NCI-H2107 treated with DMSO at 0.1 percent for 48 hours (cell line): ENCODE measurements at regions not wholly inside any gene's neighbourhood (a gene's known extent, or its start where the extent isn't known, plus 50 kb on each side); places are given as distances from the start of the nearest gene placed in this dataset.

Experiments used
- DNase-seq: peaks from one replicate; lab custom pipeline; 2025; ENCODE audit not compliant: unreplicated experiment; lab: John Stamatoyannopoulos, UW

GRCh38 chr9:105143136-105143430, 101.4 kb upstream of the SLC44A1 start:
- no peak for DNase-seq

GRCh38 chr9:105144076-105144475, 100.4 kb upstream of the SLC44A1 start:
- DNase-seq: no peak

DNA sequence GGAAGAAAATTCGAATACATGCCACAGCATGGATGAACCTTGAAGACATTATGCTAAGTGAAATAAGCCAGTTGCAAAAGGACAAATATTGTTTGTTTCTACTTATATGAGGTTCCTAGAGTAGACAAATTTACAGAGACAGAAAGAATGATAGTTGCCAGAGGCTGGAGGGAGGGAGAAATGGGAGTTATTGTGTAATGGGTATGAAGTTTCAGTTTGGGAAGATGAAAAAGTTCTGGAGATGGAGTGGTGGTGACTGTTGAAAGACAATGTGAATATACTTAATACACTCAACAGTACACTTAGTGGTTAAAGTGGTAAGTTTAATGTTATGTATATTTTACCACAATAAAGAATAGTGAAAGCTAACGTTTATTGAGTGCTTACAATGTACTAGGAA, 99.6 kb upstream of the SLC44A1 start:
- DNase-seq: peak; percentile 42

DNA sequence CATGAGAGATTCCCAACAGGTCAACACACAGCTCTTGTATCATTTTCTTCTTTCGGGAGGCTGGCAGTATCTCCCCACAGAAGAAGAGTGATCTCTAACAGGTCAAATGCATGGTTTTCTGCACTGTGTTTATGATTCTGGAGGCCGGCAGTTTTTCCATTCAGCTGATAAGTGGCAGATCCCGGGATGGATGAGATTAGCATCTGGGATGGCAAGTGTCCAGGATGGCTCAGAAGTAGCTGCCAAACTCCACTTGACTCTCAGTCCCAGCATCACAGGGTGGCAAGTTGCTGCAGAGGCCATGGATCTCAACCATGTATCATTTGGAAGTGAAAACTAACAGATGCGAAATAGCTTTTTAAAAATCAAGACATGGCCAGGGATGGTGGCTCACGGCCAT, 97.8 kb upstream of the SLC44A1 start:
- DNase-seq: no peak

- no peak for DNase-seq
Observed at GRCh38 chr9:105147110-105147871, 97.2 kb upstream of the SLC44A1 start.

GRCh38 chr9:105148328-105149006, 96.0 kb upstream of the SLC44A1 start:
- no peak for DNase-seq

GRCh38 chr9:105150991-105151685, 93.3 kb upstream of the SLC44A1 start:
- DNase-seq: peak; percentile 18

- DNase-seq: no peak
Observed at GRCh38 chr9:105151686-105151995, 92.8 kb upstream of the SLC44A1 start.

- DNase-seq: no peak
Observed at GRCh38 chr9:105154723-105155191, 89.7 kb upstream of the SLC44A1 start.

DNA sequence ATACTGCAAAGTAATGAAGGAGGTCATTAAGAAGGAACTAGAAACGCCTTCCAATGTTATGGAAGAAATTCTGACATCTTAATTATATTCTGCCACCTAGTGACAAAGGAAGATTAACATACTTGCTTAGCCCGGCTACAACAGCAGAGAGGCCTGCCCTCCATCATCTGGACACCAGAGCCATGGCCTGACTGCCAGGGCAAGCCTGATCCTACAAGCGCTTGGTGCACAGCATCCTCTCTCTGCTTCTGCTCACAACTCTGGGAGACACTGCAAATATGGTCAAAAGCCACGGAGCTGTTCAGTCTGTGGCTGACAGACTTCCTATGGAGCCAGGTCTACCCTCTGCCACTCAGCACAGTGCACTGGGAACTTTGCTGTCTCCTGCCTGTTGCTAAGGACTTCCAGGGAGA, 87.3 kb upstream of the SLC44A1 start:
- no peak for DNase-seq

GRCh38 chr9:105158020-105158419, 86.4 kb upstream of the SLC44A1 start:
- no peak for DNase-seq

DNA sequence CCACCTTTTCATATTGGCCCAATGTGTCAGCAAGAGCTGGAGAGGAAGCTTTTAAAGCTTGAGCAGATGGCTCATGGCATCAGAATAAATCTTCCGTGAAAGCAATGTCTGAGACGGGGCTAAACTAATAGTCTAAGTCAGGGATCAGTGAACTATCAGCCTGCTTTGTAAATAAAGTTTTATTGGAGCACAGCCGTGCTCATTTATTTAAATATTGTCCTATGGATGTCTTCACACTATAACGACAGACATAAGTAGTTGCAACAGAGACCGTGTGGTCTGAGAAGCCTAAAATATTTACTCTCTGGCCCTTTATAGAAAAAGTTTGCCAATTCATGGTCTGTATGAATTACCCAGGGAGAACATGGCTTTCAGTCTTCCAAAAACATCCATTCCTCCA, 85.6 kb upstream of the SLC44A1 start:
- no peak for DNase-seq

DNA sequence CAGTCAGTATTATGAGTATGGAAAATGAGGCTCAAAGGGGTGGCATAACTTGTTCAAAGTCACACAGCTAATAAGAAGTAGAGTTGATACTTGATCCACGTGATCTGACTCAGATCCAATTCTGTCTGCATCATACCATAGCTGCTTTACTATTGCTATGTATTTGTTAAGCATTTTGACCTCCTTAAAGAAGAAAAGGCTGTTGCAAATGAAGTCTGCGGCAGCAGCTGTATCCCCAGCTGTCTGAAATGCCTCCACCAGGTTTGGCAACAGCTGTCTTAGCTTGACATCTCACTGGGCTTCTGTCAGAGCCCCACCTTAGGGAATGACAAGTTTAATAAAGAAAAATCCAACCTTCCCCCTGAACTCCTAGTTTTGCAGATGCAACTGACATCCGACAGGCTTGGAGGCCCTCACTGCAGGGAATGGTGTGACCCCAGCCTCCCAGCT, 75.6 kb upstream of the SLC44A1 start:
- no peak for DNase-seq

- DNase-seq: no peak
Observed at GRCh38 chr9:105171076-105171475, 73.4 kb upstream of the SLC44A1 start.

DNA sequence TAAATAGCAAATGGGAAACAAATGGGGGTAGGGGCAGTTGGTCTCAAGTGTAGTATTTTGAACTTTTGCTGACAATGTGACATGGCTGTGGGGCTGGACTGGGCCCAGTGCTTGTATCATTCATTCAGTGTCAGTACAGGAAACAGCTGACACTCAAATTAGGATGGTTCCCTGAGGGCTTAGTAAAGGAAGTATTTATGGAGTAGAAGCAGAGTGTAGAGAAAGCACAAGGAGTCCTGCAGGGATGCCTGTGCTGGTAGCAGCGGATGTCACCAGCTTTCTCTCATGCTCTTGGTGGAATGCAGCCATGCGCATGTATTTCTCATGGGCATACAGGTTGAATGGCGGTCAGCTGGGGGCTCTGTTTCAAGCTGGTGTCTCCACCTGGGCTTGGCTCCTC, 72.9 kb upstream of the SLC44A1 start:
- DNase-seq: no peak

GRCh38 chr9:105172436-105172835, 72.0 kb upstream of the SLC44A1 start:
- no peak for DNase-seq

GRCh38 chr9:105173306-105173705, 71.1 kb upstream of the SLC44A1 start:
- no peak for DNase-seq

DNA sequence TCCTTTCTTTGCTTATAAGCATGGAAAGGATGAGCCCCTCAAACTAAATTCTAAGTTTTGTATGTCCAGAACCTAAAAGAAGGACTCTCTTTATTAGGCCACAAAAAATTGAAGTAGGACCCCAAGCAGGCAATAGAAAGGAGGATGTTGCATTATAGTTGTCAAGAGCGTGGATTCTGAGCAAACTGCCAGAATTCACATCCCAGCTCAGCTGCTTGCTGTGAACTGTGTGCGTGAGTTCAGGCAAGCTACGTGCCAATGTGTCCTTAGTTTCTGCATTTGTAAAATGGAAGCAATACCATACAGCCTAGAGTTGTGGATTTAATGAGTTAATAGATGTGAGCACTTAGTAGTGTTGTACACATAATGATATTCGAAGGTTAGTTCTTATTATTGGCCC, 70.6 kb upstream of the SLC44A1 start:
- no peak for DNase-seq

DNA sequence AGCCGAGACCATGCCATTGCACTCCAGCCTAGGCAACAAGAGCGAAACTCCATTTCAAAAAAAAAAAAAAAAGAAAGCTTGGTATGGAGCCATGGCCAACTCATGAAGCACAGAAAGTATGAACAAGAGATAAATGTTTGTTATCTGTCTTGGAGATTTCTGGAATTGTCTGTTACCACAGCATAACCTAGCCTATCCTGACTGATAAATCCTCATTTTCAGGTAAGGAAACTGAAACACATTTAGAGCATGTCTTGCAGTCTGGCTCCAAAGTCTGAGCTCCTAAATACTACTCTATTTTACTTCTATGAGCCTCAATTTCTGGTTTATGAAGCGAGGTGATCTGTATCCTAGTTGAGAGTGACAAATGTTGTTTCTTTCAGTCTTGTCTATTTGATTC, 68.3 kb upstream of the SLC44A1 start:
- DNase-seq: no peak

GRCh38 chr9:105178076-105178475, 66.4 kb upstream of the SLC44A1 start:
- DNase-seq: no peak

DNA sequence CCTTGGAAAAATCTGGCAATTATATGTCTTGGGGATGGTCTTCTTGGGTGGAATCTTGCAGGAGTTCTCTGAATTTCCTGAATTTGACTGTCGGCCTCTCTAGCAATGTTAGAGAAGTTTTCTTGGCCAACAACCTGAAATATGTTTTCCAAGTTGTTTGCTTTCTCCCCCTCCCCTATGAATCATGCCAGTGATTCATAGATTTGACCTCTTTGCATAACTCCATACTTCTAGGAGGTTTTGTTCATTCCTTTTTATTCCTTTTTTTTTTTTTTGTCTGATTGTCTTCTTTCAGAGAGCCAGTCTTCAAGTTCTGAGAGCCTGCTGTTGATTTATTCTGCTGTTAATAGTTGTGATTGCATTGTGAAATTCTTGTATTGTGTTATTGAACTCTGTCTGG, 56.7 kb upstream of the SLC44A1 start:
- no peak for DNase-seq

- no peak for DNase-seq
Observed at GRCh38 chr9:105188746-105189145, 55.7 kb upstream of the SLC44A1 start.
